PC-3 (cell line): ENCODE measurements at regions not wholly inside any gene's neighbourhood (a gene's known extent, or its start where the extent isn't known, plus 50 kb on each side); places are given as distances from the start of the nearest gene placed in this dataset.

Experiments
- ATAC-seq: fragments of 200-7000 bp; cut with Tn5 transposase; 2 replicates; pipeline ENCODE4 v1.9.1; 2020; ENCODE audit warnings: mild to moderate bottlenecking, moderate library complexity
- BruUV-seq: library from RNA; stranded (reverse); fragments of 400-500 nt; replicated peaks from 2 replicates; lab custom pipeline; 2021; lab: Mats Ljungman, UMichigan
- CTCF ChIA-PET: fragments of 300-600 bp; sonication (Branson Sonifier 250); formaldehyde crosslinking; loops from one replicate; lab custom pipeline; 2022; ENCODE audit warnings: antibody characterized with exemption; lab: Charles Lee
- POLR2A ChIA-PET: fragments of 300-600 bp; sonication (Branson Sonifier 250); formaldehyde crosslinking; loops from one replicate; lab custom pipeline; 2022; ENCODE audit warnings: antibody characterized with exemption; ENCODE audit not compliant: unreplicated experiment; lab: Charles Lee
- DNase-seq: peaks from one replicate; pipeline ENCODE4 v3.0.0-alpha.2; 2015
- H2AFZ ChIP-seq: fragments of 300-600 bp; sonication (generic); 2 replicates; pipeline ENCODE4 v1.6.0; 2016; ENCODE audit warnings: antibody characterized with exemption, low read length
- H3F3A ChIP-seq: fragments of 300-600 bp; sonication (generic); one replicate; pipeline ENCODE4 v1.6.0; 2017; ENCODE audit warnings: antibody characterized with exemption, low read length, control low read depth, mild to moderate bottlenecking; ENCODE audit not compliant: unreplicated experiment
- H3K27ac ChIP-seq: fragments of 300-600 bp; sonication (generic); 2 replicates; pipeline ENCODE4 v1.5.1; 2016; ENCODE audit warnings: mild to moderate bottlenecking, low read length
- H3K27me3 ChIP-seq: fragments of 300-600 bp; sonication (generic); 2 replicates; pipeline ENCODE4 v1.6.1; 2016; ENCODE audit warnings: low read length, mixed read lengths
- H3K36me3 ChIP-seq: fragments of 300-600 bp; sonication (generic); 2 replicates; pipeline ENCODE4 v1.6.1; 2016; ENCODE audit warnings: low read depth, mixed run types, low read length, mixed read lengths
- H3K4me1 ChIP-seq: fragments of 300-600 bp; sonication (generic); 2 replicates; pipeline ENCODE4 v1.5.1; 2016; ENCODE audit warnings: low read length; ENCODE audit not compliant: insufficient read depth
- H3K4me2 ChIP-seq: fragments of 300-600 bp; sonication (generic); 2 replicates; pipeline ENCODE4 v1.6.0; 2016; ENCODE audit warnings: low read length
- H3K4me3 ChIP-seq: fragments of 300-600 bp; sonication (generic); 2 replicates; pipeline ENCODE4 v1.5.1; 2016; ENCODE audit warnings: mild to moderate bottlenecking, low read length, mixed read lengths
- H3K79me2 ChIP-seq: fragments of 300-600 bp; sonication (generic); 2 replicates; pipeline ENCODE4 v1.6.1; 2017; ENCODE audit warnings: low read length, mixed read lengths
- H3K9ac ChIP-seq: fragments of 300-600 bp; sonication (generic); 2 replicates; pipeline ENCODE4 v1.6.0; 2016; ENCODE audit warnings: mild to moderate bottlenecking, low read length
- H3K9me2 ChIP-seq: fragments of 300-600 bp; sonication (generic); replicated peaks from 2 replicates; pipeline ENCODE4 v1.6.1; 2016; ENCODE audit warnings: mixed run types, low read length, mixed read lengths
- H3K9me3 ChIP-seq: fragments of 300-600 bp; sonication (generic); 2 replicates; pipeline ENCODE4 v1.6.1; 2016; ENCODE audit warnings: low read length, mixed read lengths
- H4K20me1 ChIP-seq: fragments of 300-600 bp; sonication (generic); 2 replicates; pipeline ENCODE4 v1.6.1; 2016; ENCODE audit warnings: low read length, mixed read lengths
- CTCF ChIP-seq: fragments of 300-600 bp; sonication (generic); conservative IDR thresholded peaks from 2 replicates; pipeline ENCODE4 v1.5.1; 2017; ENCODE audit warnings: antibody characterized with exemption, low read depth, mild to moderate bottlenecking, low read length
- EZH2 ChIP-seq: fragments of 300-600 bp; sonication (generic); IDR thresholded peaks from one replicate; pipeline ENCODE4 v1.6.1; 2017; ENCODE audit warnings: antibody characterized with exemption, mild to moderate bottlenecking, low read length; ENCODE audit not compliant: unreplicated experiment
- EZH2phosphoT487 ChIP-seq: fragments of 300-600 bp; sonication (generic); IDR thresholded peaks from 2 replicates; pipeline ENCODE4 v1.6.1; 2018; ENCODE audit warnings: mild to moderate bottlenecking, antibody characterized with exemption, low read length, borderline replicate concordance
- intact Hi-C: fragments of 100-400 bp; cut with micrococcal nuclease; formaldehyde crosslinking; loops from 2 replicates; pipeline ENCODE4 v1.9.0; 2023

GRCh38 chr2:11043245-11043644, 112.0 kb upstream of the SLC66A3 start:
- Histone ChIP-seq H3K4me2 (no peak overlapping the region), H3F3A (no peaks in the 10 kb centered on the region), H3K79me2 (no peaks in the 10 kb centered on the region), H4K20me1 (no peaks in the 10 kb centered on the region), H3K4me1 (no peaks in the 10 kb centered on the region), H3K27ac (no peak overlapping the region), H3K9me2 (no peaks in the 10 kb centered on the region), H3K27me3 (peaks cover 10% of the 10 kb centered on the region; the same call in 1 of the 2 replicates), H2AFZ (no peak overlapping the region), H3K9me3 (peaks cover 10% of the 10 kb centered on the region; the same call in 1 of the 2 replicates), H3K36me3 (no peaks in the 10 kb centered on the region), H3K4me3 (no peak overlapping the region), H3K9ac (no peak overlapping the region)
- no peak for DNase-seq
- BruUV-seq, result no TSS peak
- ChIA-PET POLR2A (no interaction called here), CTCF (no interaction called here)
- intact Hi-C loops, result no loop called here
- no peak for ATAC-seq
- TF ChIP-seq EZH2 (no peak), EZH2phosphoT487 (no peak), CTCF (no peak)

- BruUV-seq, result no TSS peak
- peaks cover 10% of the 10 kb centered on the region; the same call in 1 of the 2 replicates for H3K27me3 ChIP-seq
- intact Hi-C loops, result no loop called here
- no peak overlapping the region for H2AFZ ChIP-seq
- DNase-seq (no peak), ATAC-seq (no peak)
- H3K4me2 ChIP-seq, result no peak overlapping the region
- no peaks in the 10 kb centered on the region for H3F3A ChIP-seq
- H4K20me1 ChIP-seq, result no peaks in the 10 kb centered on the region
- H3K79me2 ChIP-seq, result no peaks in the 10 kb centered on the region
- H3K9ac ChIP-seq, result no peak overlapping the region
- no peaks in the 10 kb centered on the region for H3K4me1 ChIP-seq
- no peak overlapping the region for H3K4me3 ChIP-seq
- POLR2A ChIA-PET, result no interaction called here
- CTCF ChIA-PET, result no interaction called here
- no peaks in the 10 kb centered on the region for H3K36me3 ChIP-seq
- H3K9me2 ChIP-seq, result no peaks in the 10 kb centered on the region
- TF ChIP-seq EZH2, result no peak
- TF ChIP-seq EZH2phosphoT487, result no peak
- TF ChIP-seq CTCF, result no peak
- peaks cover under 1% of the 10 kb centered on the region; the same call in 1 of the 2 replicates for H3K9me3 ChIP-seq
- H3K27ac ChIP-seq, result no peak overlapping the region
Measured at GRCh38 chr2:11044201-11044600, 111.1 kb upstream of the SLC66A3 start.

- H3F3A ChIP-seq, result no peaks in the 10 kb centered on the region
- BruUV-seq, result no TSS peak
- no peak overlapping the region for H3K4me2 ChIP-seq
- H3K4me1 ChIP-seq, result no peaks in the 10 kb centered on the region
- no peaks in the 10 kb centered on the region for H3K9me3 ChIP-seq
- TF ChIP-seq EZH2, result no peak
- no peak for TF ChIP-seq EZH2phosphoT487
- no peak for TF ChIP-seq CTCF
- H3K27ac ChIP-seq, result no peak overlapping the region
- H3K36me3 ChIP-seq, result no peaks in the 10 kb centered on the region
- no peak overlapping the region for H2AFZ ChIP-seq
- CTCF ChIA-PET, result no interaction called here
- POLR2A ChIA-PET, result no interaction called here
- no peak for ATAC-seq
- H3K9ac ChIP-seq, result no peak overlapping the region
- H3K79me2 ChIP-seq, result no peaks in the 10 kb centered on the region
- H3K4me3 ChIP-seq, result no peak overlapping the region
- no peak for DNase-seq
- H4K20me1 ChIP-seq, result no peaks in the 10 kb centered on the region
- intact Hi-C loops, result no loop called here
- H3K9me2 ChIP-seq, result no peaks in the 10 kb centered on the region
- H3K27me3 ChIP-seq, result peaks cover 10% of the 10 kb centered on the region; the same call in 1 of the 2 replicates
Measured at GRCh38 chr2:11045294-11045693, 110.0 kb upstream of the SLC66A3 start.
